ENCODE measurements at regions not wholly inside any gene's neighbourhood (a gene's known extent, or its start where the extent isn't known, plus 50 kb on each side); places are given as distances from the start of the nearest gene placed in this dataset.
A peak's percentile ranks its signal among the peaks of the same experiment; 100 is the strongest.

GRCh38 chr6:14819840-14820420 lies 425.9 kb upstream of the JARID2 start:
- in situ Hi-C loops (cut with MboI; ENCODE audit: low sequenced_read_pairs in 4 of 4): no loop called here
- TF ChIP-seq POLR2A (IDR thresholded peaks at IDR 0.05) (no peak), CTCF (IDR thresholded peaks at IDR 0.05 in 4 of 5, conservative IDR thresholded peaks at IDR 0.05 in 1 of 5) (no peak)
- no peak overlapping the region for H3K4me3 ChIP-seq
- no peaks in the 10 kb centered on the region for H3K27me3 ChIP-seq
- no peak for ATAC-seq
- no peak overlapping the region for H3K27ac ChIP-seq
- no peaks in the 10 kb centered on the region for H3K9me3 ChIP-seq
- intact Hi-C loops (cut with DNase I; ENCODE audit: low total_unique reads): no loop called here
- H3K36me3 ChIP-seq: no peaks in the 10 kb centered on the region
- no peaks in the 10 kb centered on the region for H3K4me1 ChIP-seq
- DNase-seq: no peak

- Histone ChIP-seq H3K4me3 (no peak overlapping the region), H3K4me1 (no peaks in the 10 kb centered on the region), H3K27ac (no peak overlapping the region), H3K27me3 (no peaks in the 10 kb centered on the region), H3K9me3 (no peaks in the 10 kb centered on the region), H3K36me3 (no peaks in the 10 kb centered on the region)
- DNase-seq: no peak
- intact Hi-C loops (cut with DNase I; ENCODE audit: low total_unique reads): no loop called here
- ATAC-seq: no peak
- TF ChIP-seq POLR2A (IDR thresholded peaks at IDR 0.05): no peak
- TF ChIP-seq CTCF (IDR thresholded peaks at IDR 0.05 in 4 of 5, conservative IDR thresholded peaks at IDR 0.05 in 1 of 5): no peak
- in situ Hi-C loops (cut with MboI; ENCODE audit: low sequenced_read_pairs in 4 of 4): no loop called here
Observed at GRCh38 chr6:14822012-14822553, 423.8 kb upstream of the JARID2 start.

GRCh38 chr6:14822679-14823078 lies 423.2 kb upstream of the JARID2 start:
- TF ChIP-seq POLR2A (IDR thresholded peaks at IDR 0.05) (no peak), CTCF (IDR thresholded peaks at IDR 0.05 in 4 of 5, conservative IDR thresholded peaks at IDR 0.05 in 1 of 5) (no peak)
- H3K4me3 ChIP-seq: no peak overlapping the region
- ATAC-seq (no peak), DNase-seq (no peak)
- intact Hi-C loops (cut with DNase I; ENCODE audit: low total_unique reads) (no loop called here), in situ Hi-C loops (cut with MboI; ENCODE audit: low sequenced_read_pairs in 4 of 4) (no loop called here)
- H3K36me3 ChIP-seq: no peaks in the 10 kb centered on the region
- H3K4me1 ChIP-seq: no peaks in the 10 kb centered on the region
- H3K27ac ChIP-seq: no peak overlapping the region
- H3K9me3 ChIP-seq: no peaks in the 10 kb centered on the region
- H3K27me3 ChIP-seq: no peaks in the 10 kb centered on the region

DNA sequence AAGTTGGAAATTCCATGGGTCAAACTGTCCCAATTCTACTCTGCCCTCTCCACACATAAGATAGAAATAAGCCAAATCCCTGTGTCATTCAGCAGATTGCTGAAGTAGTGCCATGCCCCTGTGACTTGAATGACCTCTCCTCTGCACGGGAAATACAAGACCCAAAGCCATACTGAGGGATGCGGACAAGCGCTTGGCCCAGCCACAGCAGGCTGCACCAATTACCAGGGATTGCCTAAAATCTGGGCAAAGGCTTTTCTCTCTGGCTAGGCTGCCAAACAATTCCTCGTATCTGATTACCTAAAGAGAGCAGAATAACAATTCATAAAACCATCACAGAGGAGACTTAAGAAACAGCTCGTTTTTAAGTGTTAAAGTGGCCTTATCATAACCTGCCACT lies 421.8 kb upstream of the JARID2 start:
- ATAC-seq (peak; percentile 36 to 38), DNase-seq (peak in 1 of 2 donors; percentile 17)
- H3K4me3 ChIP-seq: no peak overlapping the region
- no peaks in the 10 kb centered on the region for H3K9me3 ChIP-seq
- H3K36me3 ChIP-seq: no peaks in the 10 kb centered on the region
- TF ChIP-seq CTCF (IDR thresholded peaks at IDR 0.05 in 4 of 5, conservative IDR thresholded peaks at IDR 0.05 in 1 of 5): no peak
- intact Hi-C loops (cut with DNase I; ENCODE audit: low total_unique reads): no loop called here
- H3K27ac ChIP-seq: no peak overlapping the region
- no peaks in the 10 kb centered on the region for H3K27me3 ChIP-seq
- in situ Hi-C loops (cut with MboI; ENCODE audit: low sequenced_read_pairs in 4 of 4): no loop called here
- no peaks in the 10 kb centered on the region for H3K4me1 ChIP-seq
